Activated T-cell treated with anti-CD3 and anti-CD28 coated beads, Interleukin-2, amount 50 U/mL, for 4 hours (primary cell): ENCODE measurements at regions not wholly inside any gene's neighbourhood (a gene's known extent, or its start where the extent isn't known, plus 50 kb on each side); places are given as distances from the start of the nearest gene placed in this dataset.

Source experiments
- ATAC-seq, 2 donors: fragments of 200-7000 bp; cut with Tn5 transposase; one replicate each; pipeline ENCODE4 v1.10.0; 2021
- DNase-seq: peaks from one replicate; pipeline ENCODE4 v3.0.0-alpha.2; 2020
- H3K27me3 Mint-ChIP-seq: one replicate; pipeline ENCODE4 v1.8.0; 2021; ENCODE audit warnings: low read depth, mixed read lengths
- H3K36me3 Mint-ChIP-seq: one replicate; pipeline ENCODE4 v1.8.0; 2022; ENCODE audit warnings: mixed read lengths; ENCODE audit not compliant: insufficient read depth
- H3K4me1 Mint-ChIP-seq: one replicate; pipeline ENCODE4 v1.8.0; 2021; ENCODE audit warnings: low read depth, mixed read lengths
- H3K4me3 Mint-ChIP-seq: one replicate; pipeline ENCODE4 v1.8.0; 2021; ENCODE audit warnings: mild to moderate bottlenecking, moderate library complexity, mixed read lengths
- H3K9me3 Mint-ChIP-seq: one replicate; pipeline ENCODE4 v1.8.0; 2021; ENCODE audit warnings: mixed read lengths

DNA sequence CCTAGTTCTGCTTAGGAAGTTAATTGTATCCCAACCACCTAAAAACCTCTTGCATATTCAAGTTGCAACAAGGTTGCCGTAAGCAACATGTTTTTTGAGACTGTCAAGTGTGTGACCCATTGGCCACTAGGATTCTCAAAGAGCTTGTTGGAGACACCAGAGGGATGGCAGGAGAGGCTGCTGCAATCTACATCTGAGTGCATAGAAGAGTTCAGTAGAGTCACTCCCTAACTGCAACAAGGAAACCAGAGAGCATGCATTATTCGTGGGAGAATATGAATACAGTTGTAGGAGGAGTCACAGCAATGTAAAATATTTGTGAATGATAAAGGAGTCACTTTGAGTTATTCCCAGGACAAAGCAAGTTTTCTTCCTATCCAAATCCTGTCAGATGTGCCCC is 538.6 kb downstream of the TNS3 start:
- Mint-ChIP-seq H3K4me3 (no peak overlapping the region), H3K9me3 (no peaks in the 10 kb centered on the region), H3K36me3 (no peaks in the 10 kb centered on the region), H3K27me3 (no peaks in the 10 kb centered on the region), H3K4me1 (no peaks in the 10 kb centered on the region)
- DNase-seq (no peak), ATAC-seq (no peak)

DNA sequence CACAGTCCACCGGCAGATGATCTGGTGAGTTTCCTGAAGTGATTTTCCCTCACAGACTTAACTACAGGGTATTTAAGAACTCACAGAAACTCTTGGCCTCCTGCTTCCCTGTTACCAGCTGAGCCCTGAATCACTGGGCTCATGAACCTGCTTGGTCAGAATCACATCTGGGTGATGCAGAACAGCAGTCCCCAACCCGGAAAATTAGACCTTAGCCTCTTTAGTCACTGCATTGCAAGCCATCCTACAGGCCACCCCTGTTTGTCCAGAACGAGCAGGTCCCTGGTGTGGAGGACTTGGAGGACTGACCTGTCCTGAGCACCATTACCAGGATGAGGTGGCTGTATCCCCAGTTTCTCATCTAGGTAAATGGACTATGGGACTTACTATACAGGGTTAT is 539.2 kb downstream of the TNS3 start:
- H3K4me3 Mint-ChIP-seq = no peak overlapping the region
- no peaks in the 10 kb centered on the region for H3K9me3 Mint-ChIP-seq
- no peaks in the 10 kb centered on the region for H3K27me3 Mint-ChIP-seq
- H3K36me3 Mint-ChIP-seq = no peaks in the 10 kb centered on the region
- ATAC-seq (no peak), DNase-seq (no peak)
- no peaks in the 10 kb centered on the region for H3K4me1 Mint-ChIP-seq

DNA sequence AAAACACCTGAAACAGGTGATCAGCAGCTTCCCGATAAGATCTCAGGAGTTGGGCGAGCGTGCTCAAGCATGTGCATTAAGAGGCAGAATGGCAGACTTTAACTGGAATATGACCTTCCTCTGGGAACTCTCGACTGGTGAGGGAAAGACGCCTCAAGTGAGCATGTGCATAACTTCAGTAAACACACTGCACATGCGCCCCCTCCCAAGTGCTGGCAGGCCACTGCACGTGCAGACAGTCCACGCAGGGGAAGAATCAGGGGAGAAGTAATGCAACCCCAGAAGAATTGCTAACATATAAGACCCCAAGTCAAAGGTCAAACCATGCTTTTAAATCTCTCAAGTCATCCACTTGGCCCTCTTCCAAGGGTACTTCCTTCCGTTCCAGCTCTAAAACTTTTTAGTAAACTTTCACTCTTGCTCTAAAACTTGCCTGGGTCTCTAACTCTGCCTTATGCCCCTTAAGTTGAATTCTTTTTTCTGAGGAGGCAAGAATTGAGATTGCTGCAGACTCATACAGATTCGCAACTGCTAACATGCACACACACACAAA is 541.0 kb downstream of the TNS3 start:
- Mint-ChIP-seq H3K4me1 (no peaks in the 10 kb centered on the region), H3K9me3 (no peaks in the 10 kb centered on the region), H3K36me3 (no peaks in the 10 kb centered on the region), H3K4me3 (no peak overlapping the region), H3K27me3 (no peaks in the 10 kb centered on the region)
- no peak for ATAC-seq
- DNase-seq = no peak

DNA sequence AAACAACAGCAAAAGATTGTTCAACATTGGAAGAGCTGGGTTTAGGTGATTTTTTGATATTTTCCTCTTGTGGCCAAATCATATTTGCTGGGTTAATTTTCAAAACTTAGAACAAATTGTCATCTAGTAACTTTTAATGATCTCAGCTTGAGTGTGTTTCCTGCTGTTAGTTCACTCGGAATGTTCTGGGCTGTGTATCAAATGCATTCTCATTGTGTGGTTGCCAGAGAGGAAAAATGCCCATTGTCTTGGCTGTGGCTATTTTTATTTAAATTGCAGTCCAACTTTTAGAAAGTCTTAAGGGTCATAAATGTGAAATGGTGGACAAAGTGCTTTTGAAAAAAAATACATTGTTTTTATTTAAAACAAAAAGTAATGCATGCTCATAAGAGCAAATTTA is 542.0 kb downstream of the TNS3 start:
- Mint-ChIP-seq H3K27me3 (no peaks in the 10 kb centered on the region), H3K36me3 (no peaks in the 10 kb centered on the region)

DNA sequence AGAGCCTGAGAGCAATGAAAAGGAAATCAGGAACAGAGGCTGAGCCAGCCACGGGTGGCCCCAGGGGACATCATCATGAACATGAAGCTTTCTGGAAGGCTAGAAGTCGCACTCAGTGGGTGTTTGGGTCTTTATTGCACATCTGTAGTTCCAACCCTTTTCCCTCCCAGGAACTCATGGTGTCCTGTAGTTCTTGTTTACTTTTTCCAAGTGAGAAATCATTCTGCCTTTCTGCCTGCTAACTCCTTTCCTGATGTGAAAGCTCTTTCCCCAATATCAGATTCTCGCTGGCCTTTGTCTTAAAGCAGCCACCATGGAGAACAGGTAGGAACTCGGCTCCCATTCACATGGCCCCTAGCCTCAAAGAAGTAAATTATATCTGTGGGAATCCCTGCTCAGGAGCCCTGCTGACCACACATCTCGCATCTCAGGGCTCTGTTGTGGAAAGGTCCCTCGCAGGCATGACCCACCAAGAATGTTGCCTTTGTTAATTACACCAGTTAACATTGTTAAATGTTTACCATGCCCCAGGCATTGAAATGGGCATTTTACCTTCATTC is 542.7 kb downstream of the TNS3 start:
- no peak for DNase-seq
- no peaks in the 10 kb centered on the region for H3K9me3 Mint-ChIP-seq
- no peaks in the 10 kb centered on the region for H3K36me3 Mint-ChIP-seq
- H3K4me3 Mint-ChIP-seq = no peak overlapping the region
- ATAC-seq = no peak
- H3K27me3 Mint-ChIP-seq = no peaks in the 10 kb centered on the region
- no peaks in the 10 kb centered on the region for H3K4me1 Mint-ChIP-seq

More for the DNA sequence above, 542.0 kb downstream of the TNS3 start:
- Mint-ChIP-seq H3K4me1 (no peaks in the 10 kb centered on the region), H3K4me3 (no peak overlapping the region), H3K9me3 (no peaks in the 10 kb centered on the region)
- no peak for ATAC-seq
- no peak for DNase-seq

DNA sequence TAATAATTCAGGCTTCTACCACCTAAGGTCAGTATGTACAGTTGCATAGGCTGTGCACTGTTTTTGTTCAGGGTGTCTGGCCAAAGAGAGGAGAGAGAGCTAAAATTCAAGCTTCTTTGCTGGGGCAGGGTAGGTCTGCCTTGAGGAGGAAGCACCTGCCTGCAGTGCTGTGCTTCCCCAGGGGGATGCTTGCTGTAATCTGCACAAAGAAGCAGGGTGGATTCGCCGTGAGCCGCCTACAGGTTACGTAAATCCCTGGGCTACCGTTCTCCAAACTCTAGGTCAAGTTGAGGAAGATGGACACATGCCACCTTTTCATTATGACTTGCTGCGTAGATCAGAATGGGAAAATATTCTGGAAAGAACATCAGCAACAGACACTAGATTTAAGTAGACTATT is 543.3 kb downstream of the TNS3 start:
- no peaks in the 10 kb centered on the region for H3K4me1 Mint-ChIP-seq
- ATAC-seq (no peak), DNase-seq (no peak)
- no peaks in the 10 kb centered on the region for H3K27me3 Mint-ChIP-seq
- no peaks in the 10 kb centered on the region for H3K36me3 Mint-ChIP-seq
- H3K9me3 Mint-ChIP-seq = peaks cover 1% of the 10 kb centered on the region
- no peak overlapping the region for H3K4me3 Mint-ChIP-seq

DNA sequence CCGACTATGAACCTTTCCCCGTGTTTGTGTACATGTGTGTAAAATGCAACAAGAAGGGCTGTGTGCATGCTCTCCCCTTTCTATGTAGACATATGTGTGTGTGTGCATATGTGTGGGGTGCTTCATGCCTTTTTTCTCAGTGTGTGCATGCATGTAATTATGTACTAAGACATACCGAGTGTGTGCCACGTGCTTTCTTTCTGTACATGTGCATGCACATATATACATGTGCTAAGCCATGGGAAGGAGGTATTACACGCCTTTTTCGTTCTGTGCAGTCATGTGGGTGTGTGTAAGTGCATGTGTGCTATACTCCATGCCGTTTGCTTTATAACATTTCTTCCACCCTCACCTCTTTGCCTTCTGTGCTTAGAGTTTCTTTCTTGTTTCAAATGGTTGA is 544.3 kb downstream of the TNS3 start:
- Mint-ChIP-seq H3K4me1 (no peaks in the 10 kb centered on the region), H3K4me3 (no peak overlapping the region), H3K9me3 (peaks cover 3% of the 10 kb centered on the region), H3K27me3 (no peaks in the 10 kb centered on the region), H3K36me3 (no peaks in the 10 kb centered on the region)
- DNase-seq (no peak), ATAC-seq (no peak)

DNA sequence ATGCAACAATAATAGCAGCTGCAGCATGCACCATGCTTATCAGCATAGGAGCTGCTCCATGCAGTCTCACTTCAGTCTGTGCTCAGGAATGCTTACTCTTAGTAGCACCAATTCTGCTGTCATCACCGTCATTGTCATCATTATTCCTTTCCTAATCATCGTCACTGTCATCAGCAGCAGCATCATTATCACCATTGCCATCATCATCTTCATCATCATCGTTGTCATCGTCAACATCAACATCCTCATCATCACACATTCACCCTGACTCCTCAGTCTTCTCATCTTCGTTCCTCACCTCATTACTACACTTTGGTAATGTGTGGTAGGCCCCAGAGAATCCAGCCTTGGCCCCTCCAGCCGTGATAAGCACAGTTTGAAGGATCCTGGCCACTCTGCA is 545.0 kb downstream of the TNS3 start:
- Mint-ChIP-seq H3K9me3 (peaks cover 3% of the 10 kb centered on the region), H3K27me3 (no peaks in the 10 kb centered on the region), H3K36me3 (no peaks in the 10 kb centered on the region), H3K4me3 (no peak overlapping the region), H3K4me1 (no peaks in the 10 kb centered on the region)
- ATAC-seq (no peak), DNase-seq (no peak)

DNA sequence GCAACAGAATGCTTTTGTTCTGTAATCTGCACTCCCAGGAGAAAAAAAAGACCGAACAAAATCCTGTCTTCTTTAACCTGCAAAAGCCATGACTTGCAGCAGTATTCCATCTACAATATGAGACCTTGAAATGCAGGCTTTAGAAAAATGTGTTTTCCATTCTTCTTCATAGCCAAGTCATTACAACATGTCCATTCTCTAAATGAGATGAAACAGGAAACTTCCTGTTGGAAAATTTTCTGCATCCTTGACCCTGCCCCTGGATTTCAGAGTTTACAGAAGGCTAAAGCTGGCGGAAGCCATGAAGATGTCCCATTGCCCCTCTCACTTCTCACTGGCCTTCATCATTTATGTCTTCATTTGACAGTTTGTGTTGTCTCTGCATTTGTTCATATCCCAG is 546.4 kb downstream of the TNS3 start:
- Mint-ChIP-seq H3K27me3 (no peaks in the 10 kb centered on the region), H3K9me3 (peaks cover 4% of the 10 kb centered on the region), H3K36me3 (no peaks in the 10 kb centered on the region), H3K4me3 (no peak overlapping the region), H3K4me1 (no peaks in the 10 kb centered on the region)
- DNase-seq = no peak
- no peak for ATAC-seq

DNA sequence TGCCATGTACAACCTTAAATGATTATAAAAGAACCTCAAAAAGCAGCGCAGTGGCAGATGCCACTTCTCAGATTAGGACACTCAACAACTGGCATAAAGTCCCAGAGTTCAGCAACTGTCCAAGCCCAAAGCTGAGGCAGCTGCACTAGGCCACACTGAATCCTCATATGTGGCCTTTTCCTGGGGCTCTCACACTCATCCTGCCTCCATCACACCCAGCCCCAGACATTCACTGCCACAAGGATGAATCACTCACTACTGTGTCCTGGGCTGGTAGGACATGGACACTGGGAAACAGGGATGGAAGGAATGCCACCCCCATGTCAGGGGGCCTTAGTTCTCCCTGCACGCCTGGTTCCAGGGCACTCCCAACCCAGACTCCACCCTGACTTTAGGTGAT is 547.7 kb downstream of the TNS3 start:
- peaks cover 6% of the 10 kb centered on the region for H3K9me3 Mint-ChIP-seq
- DNase-seq (no peak), ATAC-seq (no peak)
- no peaks in the 10 kb centered on the region for H3K4me1 Mint-ChIP-seq
- H3K36me3 Mint-ChIP-seq = no peaks in the 10 kb centered on the region
- no peak overlapping the region for H3K4me3 Mint-ChIP-seq
- H3K27me3 Mint-ChIP-seq = no peaks in the 10 kb centered on the region

DNA sequence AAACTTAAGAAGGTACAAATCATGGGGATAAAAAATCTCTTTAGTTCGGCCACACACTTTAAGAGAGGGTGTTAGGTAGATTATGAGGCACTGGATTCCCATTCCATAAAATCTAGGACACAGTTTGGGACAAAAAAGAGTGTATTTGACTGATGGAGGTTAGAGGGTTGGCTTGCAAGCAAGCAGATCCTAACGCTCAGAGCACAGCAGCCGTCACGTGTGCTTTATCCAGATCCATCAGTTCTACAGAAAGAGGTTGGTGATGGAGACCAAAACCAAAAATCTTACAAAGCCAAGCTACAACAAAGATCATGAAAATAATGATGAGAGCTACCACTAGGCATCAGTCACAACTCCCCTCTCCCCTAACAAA is 549.4 kb downstream of the TNS3 start:
- peaks cover 6% of the 10 kb centered on the region for H3K9me3 Mint-ChIP-seq
- ATAC-seq (no peak), DNase-seq (no peak)
- no peak overlapping the region for H3K4me3 Mint-ChIP-seq
- no peaks in the 10 kb centered on the region for H3K4me1 Mint-ChIP-seq
- no peaks in the 10 kb centered on the region for H3K36me3 Mint-ChIP-seq
- no peaks in the 10 kb centered on the region for H3K27me3 Mint-ChIP-seq

DNA sequence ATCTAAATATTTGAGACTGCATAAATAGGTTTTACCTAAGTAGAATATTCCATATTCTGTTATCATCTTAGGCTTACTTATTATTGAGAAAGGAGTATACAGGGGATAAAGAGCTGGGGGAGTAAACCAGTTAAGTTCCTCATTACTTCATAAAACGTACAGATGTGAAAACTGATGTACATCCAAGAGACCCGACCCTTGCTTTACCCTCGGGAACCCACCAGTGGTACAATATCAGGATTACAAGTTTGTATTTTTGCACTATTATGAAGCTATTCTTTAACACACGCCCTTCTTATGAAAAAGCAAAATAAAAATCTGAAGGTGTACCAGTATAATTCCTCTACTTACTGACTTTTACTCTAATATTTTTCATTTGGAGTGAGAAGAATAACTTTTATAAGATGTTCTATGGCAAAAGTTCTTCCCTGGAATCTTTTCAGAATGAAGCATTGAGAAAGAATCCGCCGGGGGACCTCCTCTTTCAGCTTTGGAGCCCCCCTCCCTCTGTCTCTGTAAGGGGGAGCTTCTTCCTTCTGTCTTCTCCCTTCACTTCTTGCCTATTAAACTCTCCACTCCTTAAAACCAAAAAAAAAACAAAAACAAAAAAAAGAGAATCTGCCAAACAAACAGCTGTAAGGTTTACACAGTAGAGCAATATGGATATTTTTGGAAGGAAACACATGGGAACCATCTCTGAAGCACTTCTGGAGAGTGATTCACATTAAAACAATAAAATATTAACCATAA is 550.0 kb downstream of the TNS3 start:
- Mint-ChIP-seq H3K4me3 (no peak overlapping the region), H3K27me3 (no peaks in the 10 kb centered on the region), H3K4me1 (no peaks in the 10 kb centered on the region), H3K9me3 (peaks cover 6% of the 10 kb centered on the region), H3K36me3 (no peaks in the 10 kb centered on the region)
- no peak for DNase-seq
- no peak for ATAC-seq

DNA sequence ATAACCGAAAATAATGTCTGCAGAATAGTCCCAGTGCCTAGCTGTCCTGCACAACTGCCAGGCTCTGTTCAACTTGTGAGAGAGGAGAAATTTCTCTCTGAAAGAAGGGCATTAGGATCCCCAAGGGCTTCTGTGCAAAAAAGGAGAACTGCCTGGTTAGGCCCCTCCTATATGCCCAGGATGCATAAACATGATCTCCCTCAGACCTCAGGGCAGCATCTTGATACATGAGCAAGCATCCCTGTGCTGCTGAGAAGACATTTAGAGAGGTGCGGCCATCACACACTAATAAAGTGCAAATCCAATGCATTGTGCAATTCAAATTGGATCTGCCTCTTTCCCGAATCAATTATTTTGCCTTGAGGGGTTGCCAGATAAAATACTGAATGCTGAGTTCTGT is 553.6 kb downstream of the TNS3 start:
- Mint-ChIP-seq H3K9me3 (peaks cover 3% of the 10 kb centered on the region), H3K27me3 (no peaks in the 10 kb centered on the region)
- ATAC-seq = no peak

DNA sequence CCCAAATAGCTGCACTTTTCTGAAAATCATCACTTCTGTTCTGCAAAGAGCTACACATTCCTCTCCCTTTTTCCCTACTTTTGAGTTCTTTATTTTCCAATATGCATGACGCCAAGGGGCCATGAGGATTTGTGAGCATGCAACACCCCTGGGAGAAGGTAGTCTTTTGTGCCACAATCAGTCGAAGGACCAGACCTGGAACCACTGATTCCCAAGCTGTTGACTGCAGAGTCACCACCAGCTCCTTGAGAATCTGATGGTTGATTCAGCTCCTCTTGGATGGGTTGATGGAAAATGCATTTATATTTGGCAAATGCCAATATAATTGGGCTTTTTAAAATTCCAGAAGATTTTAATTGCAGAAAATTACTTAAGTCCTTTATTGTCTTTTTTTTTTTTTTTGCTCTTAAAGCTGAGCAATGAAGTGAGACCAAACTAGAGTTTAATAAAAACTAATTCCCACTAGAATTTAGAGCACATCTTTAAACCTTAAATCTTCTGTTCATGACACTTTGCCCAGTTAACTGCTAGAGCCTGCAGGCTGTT is 554.1 kb downstream of the TNS3 start:
- peaks cover 3% of the 10 kb centered on the region for H3K9me3 Mint-ChIP-seq
- H3K4me3 Mint-ChIP-seq = no peak overlapping the region
- no peaks in the 10 kb centered on the region for H3K27me3 Mint-ChIP-seq
- H3K36me3 Mint-ChIP-seq = no peaks in the 10 kb centered on the region
- no peak for ATAC-seq
- DNase-seq = no peak
- H3K4me1 Mint-ChIP-seq = no peaks in the 10 kb centered on the region

More for the DNA sequence above, 553.6 kb downstream of the TNS3 start:
- H3K4me3 Mint-ChIP-seq = no peak overlapping the region
- no peaks in the 10 kb centered on the region for H3K4me1 Mint-ChIP-seq
- no peak for DNase-seq
- no peaks in the 10 kb centered on the region for H3K36me3 Mint-ChIP-seq

DNA sequence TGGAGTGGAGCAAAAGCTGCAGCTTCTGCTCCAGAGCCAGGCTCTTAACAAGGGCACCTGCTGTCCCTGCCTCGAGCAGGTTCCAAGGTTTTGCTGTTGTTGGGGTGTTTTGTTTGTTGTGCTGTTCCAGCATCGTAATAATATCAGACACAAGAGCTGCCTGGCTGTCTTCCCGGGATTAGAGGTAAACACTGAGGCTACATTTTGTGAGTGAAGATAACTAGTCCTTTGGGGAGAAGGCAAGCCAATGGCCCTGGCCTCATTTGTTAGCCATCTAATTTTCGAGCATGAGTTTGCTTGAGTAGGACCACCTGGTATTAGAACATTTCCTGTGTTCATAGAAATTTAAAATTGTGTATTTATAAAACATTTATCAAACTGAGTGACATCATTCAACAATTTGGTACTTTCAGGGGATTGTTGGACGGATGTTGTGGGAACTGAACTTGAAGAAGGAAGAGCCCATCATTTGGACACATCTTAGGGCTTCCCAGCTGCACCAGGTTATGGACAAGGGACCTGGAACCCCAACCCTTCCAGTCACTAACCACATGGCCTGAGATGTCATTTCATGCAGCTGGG is 555.0 kb downstream of the TNS3 start:
- Mint-ChIP-seq H3K4me1 (no peaks in the 10 kb centered on the region), H3K4me3 (no peak overlapping the region), H3K9me3 (peaks cover 3% of the 10 kb centered on the region), H3K27me3 (no peaks in the 10 kb centered on the region), H3K36me3 (no peaks in the 10 kb centered on the region)
- no peak for ATAC-seq
- DNase-seq = no peak
